NCI-H128 (cell line): ENCODE measurements at regions not wholly inside any gene's neighbourhood (a gene's known extent, or its start where the extent isn't known, plus 50 kb on each side); places are given as distances from the start of the nearest gene placed in this dataset.
"Not testable (repeated sequence)": the region's sequence is repeated elsewhere in the genome, so short reads cannot be mapped to it uniquely, and the experiment has no call there.

ENCODE experiments used
- DNase-seq: peaks from one replicate; lab custom pipeline; 2025; ENCODE audit not compliant: unreplicated experiment; lab: John Stamatoyannopoulos, UW

DNA sequence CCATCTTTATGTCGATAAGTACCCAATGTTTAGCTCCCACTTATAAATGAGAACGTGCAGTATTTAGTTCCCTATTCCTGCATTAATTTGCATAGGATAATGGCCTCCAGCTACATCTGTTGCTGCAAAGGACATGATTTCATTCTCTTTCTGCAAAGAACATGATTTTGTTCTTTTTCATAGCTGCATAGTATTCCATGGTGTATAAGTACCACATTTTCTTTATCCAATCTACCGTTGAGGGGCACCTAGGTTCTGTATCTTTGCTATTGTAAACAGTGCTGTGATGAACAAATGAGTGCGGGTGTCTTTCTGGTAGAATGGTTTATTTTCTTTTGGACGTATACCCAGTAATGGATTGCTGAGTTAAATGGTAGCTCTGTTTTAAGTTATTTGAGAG is 63.0 kb downstream of the HLX start:
- DNase-seq, result no peak

DNA sequence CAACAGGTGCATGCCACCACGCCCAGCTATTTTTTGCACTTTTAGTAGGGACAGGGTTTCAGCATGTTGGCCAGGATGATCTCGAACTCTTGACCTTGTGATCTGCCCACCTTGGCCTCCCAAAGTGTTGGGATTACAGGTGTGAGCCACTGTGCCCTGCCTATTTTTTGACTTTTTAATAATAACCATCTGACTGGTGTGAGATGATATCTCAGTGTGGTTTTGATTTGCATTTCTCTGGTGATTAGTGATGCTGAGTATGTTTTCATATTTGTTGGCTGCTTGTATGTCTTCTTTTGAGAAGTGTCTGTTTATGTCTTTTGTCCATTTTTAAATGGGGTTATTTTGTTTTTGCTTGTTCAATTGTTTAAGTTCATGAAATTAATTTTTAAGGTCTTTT is 63.7 kb downstream of the HLX start:
- DNase-seq, result not testable (repeated sequence)

DNA sequence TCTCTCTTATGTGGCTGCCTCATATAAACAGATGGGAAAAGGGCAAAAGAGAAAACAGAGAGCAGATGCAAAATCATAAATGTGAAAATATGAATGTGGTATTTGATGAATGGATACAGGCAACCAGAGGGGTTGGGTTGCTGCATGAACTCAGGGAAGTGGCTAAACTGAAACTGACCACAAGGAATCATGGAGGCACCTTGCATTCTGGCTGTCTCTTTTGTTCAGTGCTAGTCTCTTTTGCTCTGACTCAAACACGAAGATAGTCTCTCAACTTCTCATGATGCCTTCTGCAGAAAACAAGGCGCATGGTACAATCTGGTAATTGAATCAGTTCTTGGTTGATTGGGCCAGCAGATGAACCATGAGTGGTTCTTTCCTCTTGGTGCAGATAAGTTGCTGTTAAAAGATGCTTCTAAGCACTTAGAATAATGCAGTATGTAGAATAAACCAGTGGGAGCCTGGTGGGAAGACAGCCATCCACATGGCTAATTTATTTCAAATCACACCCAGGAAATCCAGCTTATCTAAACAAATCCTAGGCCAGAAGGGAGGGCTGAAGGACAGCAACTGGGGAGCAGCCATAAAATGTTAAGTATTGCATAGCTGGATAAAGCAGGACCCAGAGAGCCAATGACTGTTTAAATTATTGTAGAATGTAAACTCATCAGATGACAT is 64.2 kb downstream of the HLX start:
- DNase-seq, result no peak

GRCh38 chr1:220950576-220950975 is 71.3 kb downstream of the HLX start:
- DNase-seq, result no peak

DNA sequence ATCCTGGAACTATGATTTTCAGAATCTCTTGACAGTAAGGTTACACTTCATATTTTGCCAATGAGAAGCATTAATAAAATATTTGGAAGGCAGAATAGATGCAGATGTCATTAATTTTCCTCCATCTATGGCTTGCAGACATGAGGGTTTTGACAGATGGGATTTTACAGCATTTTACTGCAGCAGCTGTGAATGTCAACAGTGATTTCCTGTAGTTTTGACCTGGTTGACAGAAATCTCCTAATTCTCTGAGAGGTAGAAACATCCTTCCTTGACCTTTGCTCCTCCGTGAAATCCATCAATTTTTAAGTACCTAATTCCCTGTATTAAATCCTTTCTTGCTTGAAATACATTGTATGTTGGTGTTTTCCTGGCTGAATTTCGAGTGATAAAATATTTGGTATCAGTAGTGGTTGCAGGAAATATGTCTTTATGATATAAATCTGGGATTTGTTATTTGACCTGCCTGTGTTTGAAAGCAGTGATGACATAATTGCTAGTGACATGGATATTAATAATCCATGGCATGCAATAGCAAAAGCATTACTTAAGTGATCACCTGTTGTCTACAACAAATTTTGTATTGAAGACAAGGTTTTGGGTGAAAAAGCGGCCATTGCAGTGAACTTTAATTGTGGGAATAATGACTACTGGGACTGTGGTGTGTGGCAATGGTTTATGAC is 73.9 kb downstream of the HLX start:
- DNase-seq, result no peak

DNA sequence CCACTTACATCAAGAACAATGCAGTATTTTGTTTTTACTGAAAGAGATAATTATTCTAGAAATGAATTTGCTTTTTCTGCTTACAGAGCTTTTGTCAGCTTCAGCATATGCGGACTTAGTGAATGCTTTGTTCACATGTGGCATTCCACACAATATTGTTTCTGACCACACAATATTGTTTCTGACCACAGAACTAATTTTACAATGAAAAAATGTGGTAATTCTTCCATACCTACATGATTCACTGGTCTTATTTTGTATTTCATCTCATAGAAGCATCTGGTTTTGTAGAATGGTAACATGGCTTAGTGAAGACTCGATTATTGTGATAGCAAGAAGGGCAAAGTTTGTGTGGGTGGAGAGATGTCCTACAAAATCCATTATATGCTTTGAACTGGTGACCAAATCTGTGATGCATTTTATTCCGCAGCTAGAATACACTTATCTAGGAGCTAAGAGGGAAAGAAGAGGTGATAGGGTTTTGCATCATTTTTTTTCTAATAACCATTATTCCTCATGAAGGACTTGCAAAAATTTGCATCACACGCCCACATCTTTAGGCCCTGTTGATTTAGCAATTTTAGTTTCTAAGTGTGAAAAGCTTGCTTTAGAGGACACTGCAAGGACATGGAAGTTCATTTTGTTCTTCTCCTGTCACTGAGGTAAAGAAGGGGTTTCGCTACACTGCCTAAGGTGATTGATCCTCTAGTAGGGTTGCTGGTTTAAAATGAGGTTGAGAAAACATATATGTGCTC is 75.3 kb downstream of the HLX start:
- DNase-seq, result no peak

DNA sequence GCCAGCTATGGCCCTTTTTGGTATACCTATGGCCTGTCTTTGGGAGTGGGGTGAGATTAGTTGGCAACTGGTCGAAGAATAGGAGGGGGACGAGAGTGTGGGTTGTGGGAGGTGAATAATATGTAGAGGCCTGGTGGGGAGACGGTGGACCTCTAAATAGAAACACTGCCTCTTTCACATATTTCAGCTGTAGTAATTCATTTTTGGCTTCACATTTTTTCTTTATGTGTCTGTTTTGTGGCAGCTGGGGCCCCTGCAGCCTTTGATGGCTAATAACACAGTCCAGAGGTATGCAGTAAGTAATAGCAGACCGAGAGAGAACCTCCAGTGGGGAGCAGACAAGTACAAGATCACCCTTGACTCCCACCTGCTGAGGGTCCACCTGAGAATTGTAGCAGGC is 75.9 kb downstream of the HLX start:
- no peak for DNase-seq

DNA sequence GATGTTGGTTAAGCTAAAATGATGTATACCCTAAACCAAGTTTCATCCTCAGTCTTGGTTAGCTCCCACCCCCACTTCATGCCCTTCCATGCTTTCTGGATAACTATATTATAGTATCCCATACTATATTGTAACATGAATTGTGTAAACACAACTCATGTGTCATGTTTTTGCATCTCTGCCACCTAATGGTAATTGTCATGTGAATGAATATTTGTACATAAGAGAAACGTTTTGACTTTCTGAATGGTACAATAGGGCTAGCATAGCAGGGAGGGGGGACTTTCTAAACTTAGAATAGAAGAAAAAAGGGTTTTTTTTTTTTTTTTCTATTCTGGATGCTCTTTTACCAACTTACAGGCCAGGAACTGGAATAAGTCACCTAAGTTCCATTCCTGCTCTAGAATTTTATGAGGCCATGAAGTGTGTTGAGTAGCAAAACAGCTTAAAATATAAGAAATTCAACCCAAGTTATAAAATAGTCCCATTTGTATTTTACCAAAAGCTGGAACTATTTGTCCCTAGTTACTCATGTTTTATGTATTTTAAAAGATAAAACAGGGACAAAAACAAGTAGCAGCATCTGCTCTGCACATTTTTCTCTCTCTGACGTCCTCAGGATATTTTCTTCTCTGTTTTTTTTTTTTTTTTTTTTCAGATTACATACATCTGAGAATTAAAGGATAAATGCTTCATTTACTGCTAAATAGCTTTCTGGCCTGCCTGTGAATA is 77.4 kb downstream of the HLX start:
- no peak for DNase-seq

- DNase-seq, result no peak
Observed at GRCh38 chr1:220957233-220957605, 78.0 kb downstream of the HLX start.

GRCh38 chr1:220958234-220958633 is 79.0 kb downstream of the HLX start:
- no peak for DNase-seq

- no peak for DNase-seq
Observed at GRCh38 chr1:220962031-220962751, 82.9 kb downstream of the HLX start.

DNA sequence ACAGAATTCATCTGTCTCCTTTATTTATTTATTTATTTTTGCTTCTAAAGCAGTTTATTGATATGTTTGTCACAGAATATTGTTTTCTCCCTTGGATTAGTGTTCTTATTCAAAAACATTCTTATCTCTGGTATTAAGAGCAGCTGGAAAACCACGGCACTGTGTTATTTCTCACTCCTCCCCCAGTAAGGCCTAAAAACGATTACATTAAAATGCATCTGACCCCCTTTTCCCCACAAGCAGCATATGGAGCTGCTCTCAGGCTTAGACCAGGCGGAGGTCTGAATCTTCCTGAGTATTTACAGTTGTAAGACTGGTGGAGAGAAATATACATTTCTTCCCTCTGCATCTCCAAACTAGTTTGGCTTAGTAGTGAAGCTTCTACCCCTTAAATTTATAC is 86.8 kb downstream of the HLX start:
- no peak for DNase-seq

DNA sequence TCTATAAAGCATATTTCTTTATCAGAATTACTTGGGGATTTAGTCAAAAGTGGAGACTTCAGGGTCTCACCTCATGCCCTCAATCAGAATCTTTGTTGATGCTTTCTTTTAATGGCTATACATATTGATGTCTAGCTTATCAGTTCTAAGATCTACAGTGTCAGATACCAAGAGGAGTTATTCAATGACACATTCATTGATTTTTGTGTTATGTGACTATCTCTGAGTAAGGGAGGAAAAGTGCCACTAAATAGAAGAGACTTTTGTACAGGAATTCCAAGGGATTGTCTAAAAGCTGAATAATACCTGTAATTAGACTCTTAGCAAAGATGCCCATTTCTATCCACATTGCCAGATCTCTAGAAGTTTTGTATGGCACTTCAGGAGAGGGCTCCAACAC is 87.2 kb downstream of the HLX start:
- no peak for DNase-seq

DNA sequence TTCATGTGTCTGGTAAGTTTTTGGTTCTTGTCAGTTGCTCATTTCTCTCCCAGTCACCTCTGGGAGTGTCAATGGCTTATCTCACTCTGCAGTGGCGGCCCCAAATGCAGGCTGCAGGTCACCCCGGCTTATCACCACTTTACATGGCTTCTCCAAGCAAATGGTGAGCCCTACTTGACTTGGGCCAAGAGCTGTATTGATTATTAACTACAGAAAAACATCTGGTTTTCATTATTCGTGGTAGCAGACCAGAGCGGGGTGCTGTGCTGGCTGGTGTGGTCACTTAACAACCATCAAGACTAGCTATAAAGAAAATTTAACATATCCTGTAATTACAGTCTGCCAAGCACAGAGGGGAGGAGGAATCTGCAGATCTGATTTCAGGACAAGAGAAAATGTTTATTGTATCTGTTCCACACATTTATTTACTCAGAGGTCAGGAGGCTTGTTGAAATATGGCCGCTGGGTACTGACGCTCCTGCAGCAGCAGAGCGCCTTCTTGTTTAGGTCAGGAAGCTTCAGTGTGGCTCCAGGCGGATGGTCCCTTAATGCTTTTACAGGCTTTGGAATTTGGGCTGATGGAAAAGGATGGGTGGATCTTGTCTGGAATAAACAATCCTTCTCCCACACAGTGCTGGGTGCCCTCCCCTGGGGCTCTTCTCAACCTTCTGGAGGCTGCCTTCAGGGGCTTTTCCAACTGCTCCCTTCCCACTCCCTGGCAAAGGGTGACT is 87.8 kb downstream of the HLX start:
- DNase-seq, result no peak

DNA sequence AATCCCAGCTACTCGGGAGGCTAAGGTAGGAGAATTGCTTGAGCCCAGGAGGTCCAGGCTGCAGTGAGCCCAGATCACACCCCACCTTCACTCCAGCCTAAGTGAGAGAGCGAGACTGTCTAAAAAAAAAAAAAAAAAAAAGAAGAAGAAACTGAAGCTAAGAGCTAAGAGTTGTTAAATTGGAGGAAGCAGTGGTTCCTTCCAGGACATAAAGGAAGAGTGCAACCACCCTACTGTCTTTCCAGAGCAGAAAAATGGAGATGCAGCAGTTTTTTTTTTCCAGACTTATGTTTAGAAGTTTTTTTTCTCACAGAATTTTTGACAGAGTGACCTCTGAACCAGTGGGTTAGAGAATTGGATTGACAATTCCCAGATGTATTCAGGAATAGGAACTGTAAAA is 88.7 kb downstream of the HLX start:
- DNase-seq, result no peak

DNA sequence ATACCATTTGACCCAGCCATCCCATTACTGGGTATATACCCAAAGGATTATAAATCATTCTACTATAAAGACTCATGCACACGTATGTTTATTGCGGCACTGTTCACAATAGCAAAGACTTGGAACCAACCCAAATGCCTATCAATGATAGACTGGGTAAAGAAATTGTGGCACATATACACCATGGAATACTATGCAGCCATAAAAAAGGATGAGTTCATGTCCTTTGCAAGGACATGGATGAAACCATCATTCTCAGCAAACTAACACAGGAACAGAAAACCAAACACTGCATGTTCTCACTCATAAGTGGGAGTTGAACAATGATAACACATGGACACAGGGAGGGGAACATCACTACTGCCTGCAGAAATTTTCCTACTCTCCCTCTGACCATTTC is 90.0 kb downstream of the HLX start:
- DNase-seq, result not testable (repeated sequence)

- DNase-seq, result no peak
Observed at GRCh38 chr1:220970311-220970710, 91.1 kb downstream of the HLX start.

DNA sequence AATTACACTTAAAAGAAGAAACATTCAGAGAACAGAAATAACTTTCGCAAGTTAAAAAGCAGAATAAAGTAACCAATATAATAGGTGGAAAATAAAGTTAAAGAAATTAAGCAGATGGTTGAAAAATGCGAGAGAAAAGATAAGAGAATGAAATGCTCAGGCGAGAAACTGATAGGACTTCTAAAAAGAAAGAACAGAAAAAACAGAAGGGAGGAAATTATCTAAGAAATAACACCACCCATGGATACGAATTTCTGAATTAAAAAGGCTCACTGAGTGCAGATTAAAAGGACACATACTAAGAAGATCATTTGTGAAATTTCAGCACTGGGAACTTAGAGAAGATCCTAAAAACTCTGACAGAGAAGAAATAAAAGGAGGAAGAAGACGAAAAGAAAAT is 92.0 kb downstream of the HLX start:
- DNase-seq, result no peak

GRCh38 chr1:220974431-220974830 is 95.2 kb downstream of the HLX start:
- no peak for DNase-seq

DNA sequence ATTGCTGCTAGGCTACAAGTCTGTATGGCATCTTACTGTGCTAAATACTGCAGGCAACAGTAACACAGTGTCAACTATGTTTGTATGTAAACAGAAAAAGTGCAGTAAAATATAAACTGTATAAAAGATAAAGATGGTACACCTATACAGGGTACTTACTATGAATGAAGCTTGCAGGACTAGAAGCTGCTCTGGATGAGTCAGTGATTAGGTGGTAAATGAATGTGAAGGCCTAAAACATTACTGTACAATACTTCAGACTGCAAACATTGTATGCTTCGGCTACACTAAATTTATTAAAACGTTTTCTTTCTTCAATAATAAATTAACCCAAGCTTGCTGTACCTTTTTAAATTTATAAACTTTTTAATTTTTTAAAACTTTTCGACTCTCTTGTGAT is 97.1 kb downstream of the HLX start:
- DNase-seq, result no peak
